GM21576 (cell line): ENCODE measurements at regions not wholly inside any gene's neighbourhood (a gene's known extent, or its start where the extent isn't known, plus 50 kb on each side); places are given as distances from the start of the nearest gene placed in this dataset.

ENCODE experiments used
- ATAC-seq: cut with Tn5 transposase; IDR thresholded peaks from one replicate; pipeline ENCODE4 v1.9.1; 2021; ENCODE audit warnings: mild to moderate bottlenecking, moderate library complexity; ENCODE audit not compliant: unreplicated experiment

DNA sequence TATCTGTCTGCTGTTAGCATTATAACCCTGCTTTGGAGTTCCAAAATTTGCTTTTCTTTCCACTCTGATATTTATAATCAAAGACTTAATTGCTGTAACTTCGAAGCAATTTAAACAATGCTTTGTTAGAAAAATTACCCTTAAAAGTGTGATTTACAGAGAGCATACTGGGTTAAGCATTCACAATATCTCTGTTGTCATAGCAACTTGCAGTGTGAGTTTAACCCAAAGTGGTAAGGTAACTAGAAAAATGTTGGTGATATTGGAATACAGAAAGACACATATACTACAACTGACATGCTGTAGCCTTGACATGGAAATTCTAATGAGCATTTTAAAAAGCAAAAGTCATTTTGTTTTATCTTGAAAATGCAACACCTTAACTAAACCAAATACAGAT lies 70.4 kb upstream of the SMLR1 start:
- no peak for ATAC-seq

GRCh38 chr6:130758813-130759212 lies 68.4 kb upstream of the SMLR1 start:
- no peak for ATAC-seq

DNA sequence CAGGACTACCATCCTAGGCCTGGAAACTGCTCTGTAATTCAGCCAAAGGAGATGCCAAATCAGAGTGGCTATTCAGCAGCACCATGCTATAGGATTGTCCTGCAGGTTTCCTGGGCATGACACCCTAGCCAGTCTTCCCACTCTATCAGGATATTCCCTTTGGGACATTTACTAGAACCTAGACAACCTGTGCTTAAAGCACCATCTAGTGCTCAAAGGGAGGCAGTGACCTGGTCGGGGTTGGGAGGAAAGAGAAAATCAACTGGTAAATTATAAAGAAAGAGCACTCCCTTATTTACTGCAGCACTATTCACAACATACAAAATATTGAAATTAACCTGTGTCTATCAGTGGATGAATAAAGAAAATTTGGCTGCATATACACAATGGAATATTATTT lies 67.2 kb upstream of the SMLR1 start:
- no peak for ATAC-seq

GRCh38 chr6:130761286-130761685 lies 65.9 kb upstream of the SMLR1 start:
- ATAC-seq, result no peak

DNA sequence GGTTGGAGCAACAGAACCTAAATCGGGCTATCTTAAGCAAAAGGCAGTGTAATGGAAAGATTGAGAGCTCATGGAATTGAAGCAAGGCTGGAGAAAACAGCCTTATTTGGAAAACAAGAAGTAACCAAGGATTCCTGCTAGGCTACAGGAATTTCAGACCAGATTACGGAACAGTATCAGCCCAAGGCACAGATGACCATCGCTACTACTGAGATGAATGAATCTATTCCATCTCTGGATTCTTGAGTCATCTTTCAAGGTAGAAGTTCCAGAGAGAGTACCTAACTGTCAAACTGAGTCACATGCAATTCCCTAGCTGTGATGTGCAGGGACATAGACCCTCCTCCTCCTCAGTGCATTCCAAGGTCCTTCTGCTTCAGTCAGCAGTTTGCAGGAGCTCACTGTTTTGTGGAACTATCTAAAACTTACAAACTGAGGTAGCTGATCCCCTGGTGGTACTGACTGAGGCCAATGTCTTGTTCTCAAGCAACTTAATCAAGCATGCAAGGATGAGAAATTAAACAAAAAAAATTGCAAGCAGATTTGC lies 62.0 kb upstream of the SMLR1 start:
- no peak for ATAC-seq

- ATAC-seq, result no peak
Measured at GRCh38 chr6:130766239-130767144, 60.7 kb upstream of the SMLR1 start.

DNA sequence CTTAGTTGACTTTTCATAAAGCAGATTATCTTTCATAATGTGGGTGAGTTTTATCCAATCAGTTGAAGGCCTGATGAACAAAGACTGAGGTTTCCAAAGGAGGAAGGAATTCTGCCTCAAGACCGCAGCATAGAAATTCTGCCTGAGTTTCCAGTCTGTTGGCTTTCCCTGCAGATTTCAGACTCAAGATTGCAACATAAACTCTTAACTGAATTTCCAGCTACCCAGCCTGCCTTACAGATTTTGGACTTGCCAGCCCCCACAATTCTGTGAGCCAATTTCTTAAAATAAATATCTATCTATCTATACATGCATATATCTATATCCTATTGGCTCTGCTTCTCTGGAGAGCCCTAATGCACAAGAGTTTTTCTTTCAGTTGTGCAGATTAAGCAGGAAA lies 57.3 kb upstream of the SMLR1 start:
- no peak for ATAC-seq

DNA sequence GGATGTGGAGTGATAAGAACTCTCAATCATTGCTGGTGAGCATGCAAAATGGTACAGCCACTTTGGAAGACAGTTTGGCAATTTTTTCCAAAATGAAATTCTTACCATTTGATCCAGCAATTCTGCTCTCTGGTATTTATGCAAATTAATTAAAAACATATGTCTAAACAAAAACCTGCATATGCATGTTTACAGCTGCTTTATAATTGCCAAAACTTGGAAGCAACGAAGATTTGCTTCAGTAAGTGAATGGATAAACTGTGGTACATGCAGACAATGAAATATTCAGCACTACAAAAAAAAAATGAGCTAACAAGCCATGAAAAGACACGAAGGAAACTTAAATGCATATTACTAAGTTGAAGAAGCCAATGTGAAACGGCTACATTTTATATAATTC lies 55.5 kb upstream of the SMLR1 start:
- ATAC-seq, result no peak

DNA sequence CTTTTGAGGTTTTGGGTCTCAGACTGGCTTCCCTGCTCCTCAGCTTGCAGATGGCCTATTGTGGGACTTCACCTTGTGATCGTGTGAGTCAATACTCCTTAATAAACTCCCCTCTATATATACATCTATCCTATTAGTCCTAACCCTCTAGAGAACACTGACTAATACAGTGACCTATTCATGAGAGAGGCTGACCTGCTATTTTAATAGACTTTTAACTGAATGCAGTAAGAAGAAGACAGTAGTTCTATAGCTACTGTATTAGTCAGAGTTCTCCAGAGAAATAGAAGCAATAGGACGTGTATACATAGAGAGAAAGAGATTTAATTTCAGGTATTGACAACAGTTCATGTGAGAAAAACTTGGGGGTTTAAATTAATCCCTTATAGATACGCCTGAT lies 53.3 kb upstream of the SMLR1 start:
- ATAC-seq, result no peak

DNA sequence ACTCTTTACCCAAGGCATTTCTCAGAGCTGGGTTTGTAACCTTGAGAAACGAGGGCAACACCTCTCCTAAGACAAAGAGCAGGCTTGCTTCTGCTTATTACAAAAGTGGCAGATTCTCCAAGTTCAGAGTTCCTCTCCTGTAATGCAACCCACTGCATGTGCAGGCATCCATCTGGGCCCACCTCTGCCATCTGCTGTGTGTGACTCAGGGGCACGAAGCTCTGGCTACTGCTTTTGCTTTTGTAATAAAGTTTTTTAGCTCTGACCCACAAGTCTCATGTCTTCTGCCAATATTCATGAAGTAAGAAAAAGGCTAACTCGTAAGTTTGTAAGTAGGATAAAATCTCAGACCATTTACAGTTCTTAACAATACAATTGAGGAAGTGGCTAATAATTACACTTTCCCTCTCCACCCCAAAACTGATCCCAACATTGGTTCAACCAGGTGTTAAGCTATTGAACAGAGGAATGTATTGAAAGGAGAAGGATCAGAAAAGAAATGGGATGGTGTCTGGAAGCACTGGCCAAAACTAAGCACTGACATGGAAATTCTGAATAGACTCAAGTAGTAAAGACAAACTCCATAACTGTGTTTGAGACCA lies 51.7 kb upstream of the SMLR1 start:
- no peak for ATAC-seq

DNA sequence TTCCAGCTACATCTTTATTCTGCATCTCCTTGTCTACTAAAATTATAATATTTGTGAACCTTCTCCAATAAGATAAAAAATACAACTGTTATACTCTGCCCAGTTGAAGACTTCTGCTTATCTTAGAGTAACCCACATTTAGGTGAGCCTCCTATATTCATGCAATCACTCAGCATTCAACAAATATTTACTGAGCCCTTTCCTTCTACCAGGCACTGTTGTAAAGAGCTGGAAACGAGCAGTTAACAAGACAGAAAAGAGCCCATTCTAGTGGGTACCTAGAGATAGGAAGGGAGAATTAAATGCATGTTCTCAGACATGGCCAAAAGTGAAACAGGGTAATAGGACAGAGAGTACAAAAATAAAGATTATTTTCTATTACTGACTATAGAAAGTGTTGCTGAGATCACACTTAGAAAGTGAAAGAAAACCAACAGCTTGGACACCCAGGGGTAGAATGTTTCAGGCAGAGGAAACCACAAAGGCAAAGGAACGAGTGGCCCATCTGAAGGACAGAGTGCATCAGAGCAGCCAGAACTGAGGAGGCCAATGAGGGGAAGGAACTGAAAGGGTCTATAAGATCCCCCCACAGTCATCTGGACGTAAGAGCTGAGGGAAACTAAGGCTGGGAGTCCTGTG lies 50.8 kb upstream of the SMLR1 start:
- ATAC-seq, result peak; percentile 95
